Retinal pigment epithelial cell (primary cell): ENCODE measurements at regions not wholly inside any gene's neighbourhood (a gene's known extent, or its start where the extent isn't known, plus 50 kb on each side); places are given as distances from the start of the nearest gene placed in this dataset.

Experiments
- DNase-seq: peaks from one replicate; pipeline ENCODE4 v3.0.0-alpha.2; 2010; ENCODE audit warnings: low read depth
- H3K4me3 ChIP-seq: 2 replicates; pipeline ENCODE4 v1.5.1; 2011; ENCODE audit warnings: mild to moderate bottlenecking, low read length, control low read depth, moderate library complexity
- CTCF ChIP-seq: conservative IDR thresholded peaks from 2 replicates; pipeline ENCODE4 v1.5.1; 2011; ENCODE audit warnings: low read depth, low read length, control low read depth, inconsistent platforms

- no peak for TF ChIP-seq CTCF
- no peak for DNase-seq
- H3K4me3 ChIP-seq, result no peak overlapping the region
Measured at GRCh38 chr15:38897551-38897950, 332.9 kb upstream of the RASGRP1 start.

- DNase-seq, result no peak
- no peak for TF ChIP-seq CTCF
- no peak overlapping the region for H3K4me3 ChIP-seq
Measured at GRCh38 chr15:38898236-38898635, 333.6 kb upstream of the RASGRP1 start.

- H3K4me3 ChIP-seq, result no peak overlapping the region
- TF ChIP-seq CTCF, result no peak
- DNase-seq, result peak; percentile 44
Measured at GRCh38 chr15:38899300-38899699, 334.7 kb upstream of the RASGRP1 start.

GRCh38 chr15:38904298-38904697 is 339.7 kb upstream of the RASGRP1 start:
- no peak for TF ChIP-seq CTCF
- no peak for DNase-seq
- no peak overlapping the region for H3K4me3 ChIP-seq

GRCh38 chr15:38905632-38906031 is 341.0 kb upstream of the RASGRP1 start:
- DNase-seq, result no peak
- no peak for TF ChIP-seq CTCF

GRCh38 chr15:38920966-38921365 is 356.4 kb upstream of the RASGRP1 start:
- no peak overlapping the region for H3K4me3 ChIP-seq
- DNase-seq, result no peak
- no peak for TF ChIP-seq CTCF

More at GRCh38 chr15:38905632-38906031, 341.0 kb upstream of the RASGRP1 start:
- H3K4me3 ChIP-seq, result no peak overlapping the region

- H3K4me3 ChIP-seq, result no peak overlapping the region
- no peak for TF ChIP-seq CTCF
- DNase-seq, result no peak
Measured at GRCh38 chr15:38921471-38921870, 356.9 kb upstream of the RASGRP1 start.
